H1 (cell line): ENCODE measurements at regions not wholly inside any gene's neighbourhood (a gene's known extent, or its start where the extent isn't known, plus 50 kb on each side); places are given as distances from the start of the nearest gene placed in this dataset.

Experiments
- CTCF ChIA-PET: fragments of 300-600 bp; sonication (Branson Sonifier 250); formaldehyde crosslinking; loops from one replicate; lab custom pipeline; 2021; ENCODE audit not compliant: partially characterized antibody; lab: Charles Lee
- POLR2A ChIA-PET: fragments of 300-600 bp; sonication (Branson Sonifier 250); formaldehyde crosslinking; loops from one replicate; lab custom pipeline; 2021; ENCODE audit warnings: inconsistent platforms; ENCODE audit not compliant: partially characterized antibody; lab: Charles Lee
- DNase-seq, 2 experiments: peaks; one replicate each; pipeline versions ENCODE4 v3.0.0 to v3.0.0-alpha.2; 2010 to 2022; ENCODE audit warnings: low spot score in 2 of 2, low read depth in 1 of 2, mixed read lengths in 1 of 2
- FAIRE-seq: peaks from 2 replicates; lab custom pipeline; 2011; peaks lifted over from hg19 to GRCh38; lab: Jason Lieb, UNC
- H2AFZ ChIP-seq: 2 replicates; pipeline ENCODE4 v1.8.1; 2012; ENCODE audit warnings: low read length, inconsistent platforms
- H2AK5ac ChIP-seq: 2 replicates; pipeline ENCODE4 v1.6.1; 2013; ENCODE audit warnings: low read depth, low read length
- H2BK120ac ChIP-seq: replicated peaks from 2 replicates; pipeline ENCODE3; 2013; ENCODE audit warnings: low read depth, low read length, inconsistent platforms
- H2BK12ac ChIP-seq: 2 replicates; pipeline ENCODE4 v1.6.1; 2013; ENCODE audit warnings: low read depth, low read length
- H2BK15ac ChIP-seq: 2 replicates; pipeline ENCODE4 v1.6.1; 2013; ENCODE audit warnings: low read length
- H2BK20ac ChIP-seq: 2 replicates; pipeline ENCODE4 v1.6.1; 2013; ENCODE audit warnings: low read length
- H2BK5ac ChIP-seq: 2 replicates; pipeline ENCODE4 v1.6.1; 2013; ENCODE audit warnings: low read depth, low read length
- H3K14ac ChIP-seq: 2 replicates; pipeline ENCODE4 v1.6.1; 2013; ENCODE audit warnings: inconsistent platforms; ENCODE audit not compliant: insufficient read length
- H3K18ac ChIP-seq: 2 replicates; pipeline ENCODE4 v1.6.1; 2013; ENCODE audit warnings: low read length; ENCODE audit errors: extremely low read depth
- H3K23ac ChIP-seq: 2 replicates; pipeline ENCODE4 v1.6.1; 2013; ENCODE audit warnings: inconsistent platforms; ENCODE audit not compliant: insufficient read length
- H3K23me2 ChIP-seq: 2 replicates; pipeline ENCODE4 v1.6.1; 2013; ENCODE audit warnings: low read depth, low read length
- H3K27ac ChIP-seq: 2 replicates; pipeline ENCODE4 v1.6.1; 2011; ENCODE audit warnings: low read depth, low read length, inconsistent platforms
- H3K27me3 ChIP-seq, 4 experiments: replicated peaks in 1 of 4; 1 replicate in 1 of 4; 2 replicates in 3 of 4; pipeline versions ENCODE4 v1.6.1 to v1.8.1; 2011 to 2013; ENCODE audit warnings: low read length in 3 of 4, mild to moderate bottlenecking in 3 of 4, inconsistent platforms in 2 of 4, mixed read lengths in 2 of 4, moderate library complexity in 1 of 4; ENCODE audit not compliant: control insufficient read depth in 3 of 4, insufficient read depth in 3 of 4; ENCODE audit errors: extremely low read depth in 1 of 4
- H3K36me3 ChIP-seq, 4 experiments: 2 replicates each; pipeline versions ENCODE4 v1.6.1 to v1.8.1; 2011 to 2013; ENCODE audit warnings: mild to moderate bottlenecking in 4 of 4, low read length in 3 of 4, moderate library complexity in 2 of 4, control low read depth in 1 of 4, inconsistent platforms in 1 of 4; ENCODE audit not compliant: insufficient read depth in 4 of 4, control insufficient read depth in 2 of 4
- H3K4ac ChIP-seq: replicated peaks from 2 replicates; pipeline ENCODE3; 2013; ENCODE audit warnings: low read length, low read depth, mixed read lengths, inconsistent platforms; ENCODE audit not compliant: insufficient read length
- H3K4me1 ChIP-seq, 4 experiments: replicated peaks in 1 of 4; 1 replicate in 1 of 4; 2 replicates in 3 of 4; pipeline versions ENCODE4 v1.6.1 to v1.8.1; 2011 to 2013; ENCODE audit warnings: low read length in 3 of 4, inconsistent platforms in 2 of 4, mixed read lengths in 1 of 4; ENCODE audit not compliant: insufficient read depth in 4 of 4, control insufficient read depth in 3 of 4
- H3K4me2 ChIP-seq, 2 experiments: 2 replicates each; pipeline versions ENCODE4 v1.6.1 to v1.8.1; 2011 to 2013; ENCODE audit warnings: low read depth in 2 of 2, low read length in 2 of 2, control low read depth in 1 of 2, inconsistent platforms in 1 of 2, mild to moderate bottlenecking in 1 of 2; ENCODE audit not compliant: insufficient read depth in 1 of 2
- H3K4me3 ChIP-seq, 4 experiments: fragments of 200-600, 300-600 bp in 1 of 4; sonication (generic), shearing (Covaris generic), sonication (Bioruptor Twin) in 1 of 4; 2 replicates each; pipeline versions ENCODE4 v1.5.1 to v1.8.1; 2011 to 2016; ENCODE audit warnings: low read length in 4 of 4, low read depth in 3 of 4, control low read depth in 2 of 4, inconsistent platforms in 2 of 4, mild to moderate bottlenecking in 2 of 4, mixed read lengths in 1 of 4, moderate library complexity in 1 of 4; ENCODE audit not compliant: insufficient read depth in 2 of 4; ENCODE audit errors: extremely low read depth in 1 of 4
- H3K56ac ChIP-seq: replicated peaks from 2 replicates; pipeline ENCODE3; 2013; ENCODE audit warnings: low read depth, mild to moderate bottlenecking, mixed read lengths, low read length, inconsistent platforms; ENCODE audit not compliant: insufficient read length
- H3K79me1 ChIP-seq: 2 replicates; pipeline ENCODE4 v1.6.1; 2013; ENCODE audit warnings: low read depth, low read length, control low read depth
- H3K79me2 ChIP-seq, 2 experiments: 2 replicates each; pipeline versions ENCODE4 v1.6.1 to v1.8.1; 2012 to 2013; ENCODE audit warnings: low read length in 2 of 2, mild to moderate bottlenecking in 2 of 2, inconsistent platforms in 1 of 2; ENCODE audit not compliant: insufficient read depth in 2 of 2, control insufficient read depth in 1 of 2
- H3K9ac ChIP-seq, 4 experiments: replicated peaks in 1 of 4; 1 replicate in 1 of 4; 2 replicates in 3 of 4; pipeline versions ENCODE4 v1.6.1 to v1.8.1; 2011 to 2013; ENCODE audit warnings: low read depth in 3 of 4, low read length in 3 of 4, control low read depth in 2 of 4, mild to moderate bottlenecking in 2 of 4, moderate library complexity in 2 of 4, inconsistent platforms in 1 of 4; ENCODE audit errors: extremely low read depth in 1 of 4
- H3K9me3 ChIP-seq, 2 experiments: 2 replicates each; pipeline versions ENCODE4 v1.6.1 to v1.8.1; 2012 to 2013; ENCODE audit warnings: mild to moderate bottlenecking in 2 of 2, moderate library complexity in 2 of 2, control low read depth in 1 of 2, inconsistent platforms in 1 of 2, low read depth in 1 of 2, low read length in 1 of 2, mixed read lengths in 1 of 2; ENCODE audit not compliant: insufficient read depth in 2 of 2
- H4K20me1 ChIP-seq, 2 experiments: replicated peaks in 1 of 2; 2 replicates each; pipeline versions ENCODE3 to v1.8.1; 2011 to 2013; ENCODE audit warnings: inconsistent platforms in 2 of 2, low read length in 2 of 2, mild to moderate bottlenecking in 1 of 2; ENCODE audit not compliant: insufficient read depth in 2 of 2, control insufficient read depth in 1 of 2
- H4K5ac ChIP-seq: 2 replicates; pipeline ENCODE4 v1.6.1; 2013; ENCODE audit warnings: low read length, low read depth, mixed read lengths, inconsistent platforms; ENCODE audit not compliant: insufficient read length
- H4K8ac ChIP-seq: 2 replicates; pipeline ENCODE4 v1.8.0; 2013; ENCODE audit warnings: mild to moderate bottlenecking, moderate library complexity, low read length, inconsistent platforms; ENCODE audit not compliant: insufficient read depth; ENCODE audit errors: extremely low read depth
- H4K91ac ChIP-seq: replicated peaks from 2 replicates; pipeline ENCODE3; 2013; ENCODE audit warnings: low read length, mixed read lengths, inconsistent platforms; ENCODE audit not compliant: insufficient read length
- ATF2 ChIP-seq: IDR thresholded peaks from 2 replicates; pipeline ENCODE4 v1.6.1; 2012; ENCODE audit warnings: low read length, inconsistent platforms
- RXRA ChIP-seq: IDR thresholded peaks from 2 replicates; pipeline ENCODE4 v1.6.1; 2011; ENCODE audit warnings: low read depth, mild to moderate bottlenecking, low read length, moderate library complexity; ENCODE audit not compliant: insufficient read depth
- WGBS, 2 experiments: shearing (Covaris generic) in 1 of 2; methylation state at CpG; one replicate each; pipeline versions ENCODE4 v1.1.6 to v1.1.7; 2013 to 2015; ENCODE audit warnings: low lambda C conversion rate in 2 of 2, mixed read lengths in 2 of 2, inconsistent platforms in 1 of 2, low coverage in 1 of 2, missing lambda C conversion rate in 1 of 2; ENCODE audit not compliant: insufficient replicate concordance in 2 of 2, insufficient coverage in 1 of 2, insufficient read length in 1 of 2; ENCODE audit errors: extremely low coverage in 1 of 2, missing lambda C conversion rate in 1 of 2; 5-methylcytosine and 5-hydroxymethylcytosine counted together

GRCh38 chr1:25040122-25040685 lies 110.1 kb upstream of the RUNX3 start:
- no peak overlapping the region for H2BK120ac ChIP-seq
- H3K27ac ChIP-seq, result no peak overlapping the region
- H2AK5ac ChIP-seq, result no peak overlapping the region
- WGBS, 2 experiments, result 83% methylated on average over 11 of the region's 11 CpGs; no CpG with 5 or more reads in 1 of the 2 experiments
- H3K4ac ChIP-seq, result no peak overlapping the region
- H3K36me3 ChIP-seq, result no peaks in the 10 kb centered on the region
- no peaks in the 10 kb centered on the region for H3K9me3 ChIP-seq
- DNase-seq (no peak), FAIRE-seq (no peak)
- H2AFZ ChIP-seq, result no peak overlapping the region
- H4K91ac ChIP-seq, result no peak overlapping the region
- POLR2A ChIA-PET, result no interaction called here
- peaks cover 0 to 10% of the 10 kb centered on the region in 2 experiments for H4K20me1 ChIP-seq
- H3K4me1 ChIP-seq, result peaks cover 0 to 3% (median under 1%) of the 10 kb centered on the region in 4 experiments; a peak in 2 of 7 replicates
- no peaks in the 10 kb centered on the region for H3K79me2 ChIP-seq
- H3K79me1 ChIP-seq, result no peaks in the 10 kb centered on the region
- CTCF ChIA-PET, result interaction anchor here (1.0 to 4.3 kb wide), 8 partner anchors 10 to 142 kb away, joined by 3 to 39 read pairs (median 4); no protein-coding TSS in a partner anchor
- no peak overlapping the region for H3K18ac ChIP-seq
- no peak overlapping the region for H3K23ac ChIP-seq
- no peak overlapping the region for H3K4me3 ChIP-seq
- H4K5ac ChIP-seq, result no peak overlapping the region
- H3K14ac ChIP-seq, result no peak overlapping the region
- H2BK20ac ChIP-seq, result no peak overlapping the region
- H2BK15ac ChIP-seq, result no peak overlapping the region
- H3K23me2 ChIP-seq, result peaks cover 8% of the 10 kb centered on the region
- H3K27me3 ChIP-seq, result no peaks in the 10 kb centered on the region
- H4K8ac ChIP-seq, result no peak overlapping the region
- no peak overlapping the region for H2BK12ac ChIP-seq
- no peak overlapping the region for H3K56ac ChIP-seq
- no peak overlapping the region for H3K4me2 ChIP-seq
- H2BK5ac ChIP-seq, result no peak overlapping the region
- H3K9ac ChIP-seq, result no peak overlapping the region
- TF ChIP-seq ATF2 (no peak), RXRA (no peak)
